Astrocyte of the spinal cord (primary cell): ENCODE measurements at regions not wholly inside any gene's neighbourhood (a gene's known extent, or its start where the extent isn't known, plus 50 kb on each side); places are given as distances from the start of the nearest gene placed in this dataset.
"Not testable (repeated sequence)": the region's sequence is repeated elsewhere in the genome, so short reads cannot be mapped to it uniquely, and the experiment has no call there.

Source experiments
- DNase-seq: peaks from one replicate; pipeline ENCODE4 v3.0.0; 2011; ENCODE audit warnings: low read depth, low spot score
- H3K4me3 ChIP-seq: 2 replicates; pipeline ENCODE4 v1.5.1; 2011; ENCODE audit warnings: low read depth, mild to moderate bottlenecking, low read length, moderate library complexity
- CTCF ChIP-seq: IDR thresholded peaks from 2 replicates; pipeline ENCODE4 v1.5.1; 2012; ENCODE audit warnings: low read depth, mild to moderate bottlenecking, low read length, inconsistent platforms
- in situ Hi-C: cut with HindIII; loops from 2 replicates; pipeline ENCODE4 v1.10.0; 2017; ENCODE audit warnings: low sequenced_read_pairs

DNA sequence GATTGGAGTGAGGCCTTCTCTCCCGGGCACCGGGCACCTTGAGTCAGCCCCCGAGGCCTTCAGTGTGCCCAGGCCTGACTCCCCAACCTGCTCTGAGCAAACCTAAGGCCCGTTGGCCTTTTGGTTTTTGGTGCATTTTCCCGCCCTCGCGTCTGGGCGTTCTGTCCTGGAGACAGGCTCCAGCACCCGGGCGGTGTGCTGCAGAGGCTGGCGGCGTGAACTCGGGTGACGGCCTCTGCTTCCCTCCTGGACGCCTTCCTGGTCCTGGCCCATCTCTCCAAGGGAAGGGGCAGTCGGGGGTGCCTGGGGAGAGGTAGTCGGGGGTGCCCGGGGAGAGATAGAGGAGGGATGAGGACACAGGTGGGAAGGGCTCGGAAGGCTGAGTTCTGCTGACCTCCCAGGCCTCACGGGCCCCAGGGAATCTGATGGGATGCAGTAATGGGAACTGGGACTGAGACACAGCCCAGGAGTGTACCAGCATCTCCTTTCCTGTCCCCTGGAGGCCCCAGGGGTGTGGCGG is 1326.4 kb downstream of the BRD1 start:
- no peak for TF ChIP-seq CTCF

DNA sequence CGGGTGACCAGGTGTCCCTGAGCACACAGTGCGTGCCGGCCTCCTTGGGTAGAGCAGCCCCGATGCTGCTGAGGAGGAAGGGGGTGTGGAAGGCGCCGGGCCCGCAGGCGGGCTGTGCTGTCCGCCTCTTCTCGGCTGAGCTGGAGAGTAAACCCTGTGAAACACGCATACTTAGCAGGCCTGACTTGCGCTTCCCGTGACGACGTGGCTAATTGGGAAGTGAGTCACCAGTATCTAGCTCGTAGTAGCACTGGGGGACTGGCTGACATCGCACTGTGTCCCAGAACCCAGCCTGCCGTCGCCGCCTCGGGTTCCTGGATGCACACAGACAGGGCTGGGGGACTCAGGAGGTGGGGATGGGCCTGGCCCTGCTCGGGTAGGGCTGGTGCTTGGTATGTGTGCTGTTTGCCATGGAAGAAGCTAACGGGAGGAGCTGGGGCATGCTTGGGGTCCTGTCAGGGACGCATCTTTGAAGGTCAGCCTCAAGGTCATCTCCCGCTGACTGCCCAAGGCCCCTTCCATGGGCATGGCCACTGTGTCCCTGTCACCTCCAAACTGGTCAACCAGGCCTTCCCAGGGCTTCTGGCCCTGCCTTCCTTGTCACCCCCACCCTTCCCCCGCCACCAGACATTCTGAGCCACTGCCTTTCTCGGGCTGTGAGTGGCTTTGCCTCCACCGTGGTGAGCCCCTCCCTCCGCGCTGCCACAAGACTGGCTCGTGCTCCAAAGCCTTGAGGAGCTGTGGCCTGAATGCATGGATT is 1327.0 kb downstream of the BRD1 start:
- in situ Hi-C loops = no loop called here

More for the DNA sequence above, 1326.4 kb downstream of the BRD1 start:
- DNase-seq = no peak
- H3K4me3 ChIP-seq = no peak overlapping the region
- in situ Hi-C loops = no loop called here

GRCh38 chr22:48499456-48500425 is 1327.9 kb downstream of the BRD1 start:
- no peak overlapping the region for H3K4me3 ChIP-seq
- in situ Hi-C loops = no loop called here
- no peak for DNase-seq
- TF ChIP-seq CTCF = no peak

More for the DNA sequence above, 1327.0 kb downstream of the BRD1 start:
- peak; percentile 29 for DNase-seq
- no peak overlapping the region for H3K4me3 ChIP-seq
- no peak for TF ChIP-seq CTCF

GRCh38 chr22:48498526-48499331 is 1328.9 kb downstream of the BRD1 start:
- in situ Hi-C loops = no loop called here
- no peak for DNase-seq
- H3K4me3 ChIP-seq = no peak overlapping the region
- TF ChIP-seq CTCF = no peak

GRCh38 chr22:48497743-48498520 is 1329.7 kb downstream of the BRD1 start:
- DNase-seq, H3K4me3 ChIP-seq, in situ Hi-C loops: not testable (repeated sequence)

- no peak for DNase-seq
- no peak for TF ChIP-seq CTCF
- in situ Hi-C loops = no loop called here
- H3K4me3 ChIP-seq = no peak overlapping the region
Measured at GRCh38 chr22:48496987-48497650, 1330.6 kb downstream of the BRD1 start.
